ENCODE measurements at regions not wholly inside any gene's neighbourhood (a gene's known extent, or its start where the extent isn't known, plus 50 kb on each side); places are given as distances from the start of the nearest gene placed in this dataset.

DNA sequence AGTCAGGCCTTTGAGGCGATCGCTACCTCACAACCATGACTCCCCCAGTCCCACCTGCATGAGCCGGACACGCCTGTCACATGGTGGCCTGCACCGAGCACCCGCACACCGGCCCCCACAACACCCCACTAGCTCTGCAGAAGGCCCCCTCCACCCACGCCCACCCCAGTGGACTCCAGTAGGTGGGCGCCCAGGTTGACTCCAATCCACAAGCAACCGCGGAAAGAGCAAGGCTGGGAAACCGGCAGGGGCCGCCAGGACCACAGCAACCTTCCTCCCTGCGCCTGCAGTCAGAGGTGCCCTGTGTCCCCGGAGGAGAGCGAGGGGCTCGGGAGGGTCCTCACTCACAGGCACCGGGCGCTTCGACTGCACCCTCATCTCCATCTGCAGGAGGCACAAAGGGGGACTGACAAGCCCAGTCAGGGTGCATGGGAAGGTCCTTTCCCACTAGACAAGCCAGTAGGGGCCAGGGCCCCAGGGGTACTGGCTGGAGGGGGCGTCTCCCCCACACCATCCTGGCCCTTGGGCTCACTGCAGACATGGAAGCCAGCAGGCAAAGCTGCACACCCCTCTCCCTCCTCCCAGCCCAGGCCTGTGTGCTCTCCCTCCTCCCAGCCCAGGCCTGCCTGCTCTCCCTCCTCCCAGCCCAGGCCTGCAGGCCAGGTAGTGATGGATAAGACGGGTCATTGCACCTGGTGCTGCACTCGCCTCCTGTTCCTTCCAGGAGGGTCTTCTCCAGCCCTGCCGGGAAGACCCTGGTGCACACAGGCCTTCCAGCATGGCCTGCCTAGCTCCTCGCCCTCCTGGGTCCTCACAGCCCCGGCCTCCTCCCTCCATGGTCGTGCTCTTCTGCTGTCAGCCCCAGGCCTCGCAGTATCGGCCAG, 137.2 kb downstream of the DLL1 start:
- no peak overlapping the region for H3K4me3 ChIP-seq (ENCODE audit: low read depth, low read length)
- DNase-seq (ENCODE audit: low read depth), result no peak
- no peak for TF ChIP-seq CTCF (conservative IDR thresholded peaks at IDR 0.05; ENCODE audit: low read depth, low read length)

DNA sequence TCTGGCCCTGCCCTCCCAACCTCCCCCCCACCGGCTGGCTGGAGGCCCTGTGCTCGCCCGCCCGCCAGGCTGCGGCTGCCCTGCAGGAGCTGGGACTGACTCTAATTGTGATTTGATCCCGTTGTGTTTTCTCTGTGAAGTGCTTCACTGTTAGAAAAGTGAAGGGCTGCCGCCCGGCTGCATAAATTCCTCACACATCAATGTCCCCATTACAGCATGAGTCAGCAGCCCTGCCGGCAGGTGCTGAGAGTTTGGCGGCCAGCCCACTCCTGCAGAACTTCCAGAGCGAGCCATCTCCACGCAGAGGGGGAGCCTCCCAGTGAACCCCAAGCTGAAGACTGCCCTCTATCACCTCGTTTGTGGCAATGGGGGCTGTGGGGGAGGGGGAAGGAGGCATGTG, 137.9 kb downstream of the DLL1 start:
- DNase-seq (ENCODE audit: low read depth), result peak; percentile 63
- TF ChIP-seq CTCF (conservative IDR thresholded peaks at IDR 0.05; ENCODE audit: low read depth, low read length), result no peak

GRCh38 chr6:170152124-170152926, 138.6 kb downstream of the DLL1 start:
- DNase-seq (ENCODE audit: low read depth), result no peak
- H3K4me3 ChIP-seq (ENCODE audit: low read depth, low read length), result no peak overlapping the region
- TF ChIP-seq CTCF (conservative IDR thresholded peaks at IDR 0.05; ENCODE audit: low read depth, low read length), result no peak

More for the DNA sequence above, 137.9 kb downstream of the DLL1 start:
- H3K4me3 ChIP-seq (ENCODE audit: low read depth, low read length), result no peak overlapping the region

DNA sequence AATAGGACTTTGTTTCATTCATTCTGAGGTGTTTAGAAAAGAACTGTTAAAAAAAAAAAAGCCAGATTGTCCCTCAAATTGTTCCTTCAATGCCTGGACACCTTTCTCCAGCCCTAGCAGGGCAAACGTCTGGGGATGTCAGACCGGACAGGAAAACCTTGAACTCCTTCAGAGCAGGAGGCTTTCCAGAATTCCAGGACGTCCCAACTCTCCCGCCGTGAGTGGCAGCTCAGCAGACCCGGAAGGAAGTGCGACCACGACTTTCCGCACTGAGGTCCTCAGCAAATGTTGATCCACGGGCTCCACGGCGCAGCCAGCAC, 139.1 kb downstream of the DLL1 start:
- TF ChIP-seq CTCF (conservative IDR thresholded peaks at IDR 0.05; ENCODE audit: low read depth, low read length), result no peak
- no peak for DNase-seq (ENCODE audit: low read depth)
- H3K4me3 ChIP-seq (ENCODE audit: low read depth, low read length), result no peak overlapping the region

DNA sequence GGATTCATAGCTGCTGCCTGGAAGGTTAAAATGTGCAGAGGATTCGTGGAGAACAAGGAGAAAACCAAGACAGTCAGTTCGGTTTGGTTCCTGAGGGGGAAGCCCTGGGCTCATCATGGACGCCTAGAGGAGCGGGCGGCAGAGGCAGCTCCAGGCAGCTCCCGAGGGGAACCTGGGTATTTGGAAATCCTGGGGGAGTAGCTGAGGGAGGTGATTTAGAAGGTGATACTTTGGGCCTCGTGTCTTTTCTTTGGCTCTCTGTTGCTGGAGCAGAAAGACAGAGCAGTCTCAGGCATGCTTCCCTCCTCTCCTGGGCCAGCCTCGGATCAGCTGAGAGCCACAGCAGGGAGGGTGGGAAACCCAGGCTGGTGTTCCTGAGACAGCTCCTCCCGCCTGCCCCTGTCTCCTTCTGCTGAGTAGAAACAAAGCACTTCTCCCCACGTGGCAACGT, 139.5 kb downstream of the DLL1 start:
- no peak for TF ChIP-seq CTCF (conservative IDR thresholded peaks at IDR 0.05; ENCODE audit: low read depth, low read length)
- DNase-seq (ENCODE audit: low read depth), result no peak
- no peak overlapping the region for H3K4me3 ChIP-seq (ENCODE audit: low read depth, low read length)

GRCh38 chr6:170150590-170150945, 140.3 kb downstream of the DLL1 start:
- TF ChIP-seq CTCF (conservative IDR thresholded peaks at IDR 0.05; ENCODE audit: low read depth, low read length), result peak; percentile 9
- no peak overlapping the region for H3K4me3 ChIP-seq (ENCODE audit: low read depth, low read length)
- DNase-seq (ENCODE audit: low read depth), result no peak
